ENCODE measurements at regions not wholly inside any gene's neighbourhood (a gene's known extent, or its start where the extent isn't known, plus 50 kb on each side); places are given as distances from the start of the nearest gene placed in this dataset.

GRCh38 chr12:34371050-34371449 lies 348.8 kb downstream of the ALG10 start:
- DNase-seq = no peak
- no peaks in the 10 kb centered on the region for H3K27me3 Mint-ChIP-seq
- H3K9me3 ChIP-seq (ENCODE audit: control insufficient read depth in 2 of 2, low read length in 2 of 2) = peaks cover 0 to 98% of the 10 kb centered on the region in 2 experiments

GRCh38 chr12:34372003-34372402 lies 349.7 kb downstream of the ALG10 start:
- H3K36me3 Mint-ChIP-seq = no peaks in the 10 kb centered on the region
- ATAC-seq (ENCODE audit: low read depth in 2 of 2) (no peak), DNase-seq (no peak)
- no peak overlapping the region for H3K4me3 ChIP-seq (ENCODE audit: low read depth, low read length)
- H3K4me1 ChIP-seq (ENCODE audit: control insufficient read depth, insufficient read depth, low read length, poor library complexity, severe bottlenecking) = no peaks in the 10 kb centered on the region
- no peak overlapping the region for H3K27ac ChIP-seq (ENCODE audit: insufficient read depth, low read length, poor library complexity, severe bottlenecking)
- peaks cover 0 to 36% (median 0%) of the 10 kb centered on the region in 7 donors for H3K9me3 Mint-ChIP-seq
- no peaks in the 10 kb centered on the region for H3K36me3 ChIP-seq (ENCODE audit: control insufficient read depth, insufficient read depth, low read length)
- H3K27me3 ChIP-seq (ENCODE audit: control insufficient read depth, insufficient read depth, low read length) = no peaks in the 10 kb centered on the region
- peak overlapping the region in 1 of 3 donors; percentile 56 for H3K27ac Mint-ChIP-seq
- no peaks in the 10 kb centered on the region for H3K27me3 Mint-ChIP-seq
- peaks cover 0 to 94% of the 10 kb centered on the region in 2 experiments for H3K9me3 ChIP-seq (ENCODE audit: control insufficient read depth in 2 of 2, low read length in 2 of 2)
- no peak overlapping the region for H3K4me3 Mint-ChIP-seq
- no peaks in the 10 kb centered on the region for H3K4me1 Mint-ChIP-seq

More at GRCh38 chr12:34371050-34371449, 348.8 kb downstream of the ALG10 start:
- peak overlapping the region in 1 of 4 donors; percentile 7 for H3K4me3 Mint-ChIP-seq
- Histone ChIP-seq H3K36me3 (ENCODE audit: control insufficient read depth, insufficient read depth, low read length) (no peaks in the 10 kb centered on the region), H3K27me3 (ENCODE audit: control insufficient read depth, insufficient read depth, low read length) (no peaks in the 10 kb centered on the region), H3K27ac (ENCODE audit: insufficient read depth, low read length, poor library complexity, severe bottlenecking) (no peak overlapping the region), H3K4me3 (ENCODE audit: low read depth, low read length) (no peak overlapping the region), H3K4me1 (ENCODE audit: control insufficient read depth, insufficient read depth, low read length, poor library complexity, severe bottlenecking) (no peaks in the 10 kb centered on the region)
- ATAC-seq (ENCODE audit: low read depth in 2 of 2) = no peak
- H3K9me3 Mint-ChIP-seq = peaks cover 0 to 35% (median 0%) of the 10 kb centered on the region in 7 donors
- H3K36me3 Mint-ChIP-seq = no peaks in the 10 kb centered on the region
- H3K27ac Mint-ChIP-seq = no peak overlapping the region
- H3K4me1 Mint-ChIP-seq = no peaks in the 10 kb centered on the region

- peaks cover 0 to 39% (median 0%) of the 10 kb centered on the region in 7 donors for H3K9me3 Mint-ChIP-seq
- H3K27ac Mint-ChIP-seq = no peak overlapping the region
- Histone ChIP-seq H3K27ac (ENCODE audit: insufficient read depth, low read length, poor library complexity, severe bottlenecking) (no peak overlapping the region), H3K36me3 (ENCODE audit: control insufficient read depth, insufficient read depth, low read length) (no peaks in the 10 kb centered on the region), H3K27me3 (ENCODE audit: control insufficient read depth, insufficient read depth, low read length) (no peaks in the 10 kb centered on the region), H3K4me1 (ENCODE audit: control insufficient read depth, insufficient read depth, low read length, poor library complexity, severe bottlenecking) (no peaks in the 10 kb centered on the region), H3K4me3 (ENCODE audit: low read depth, low read length) (no peak overlapping the region), H3K9me3 (ENCODE audit: control insufficient read depth in 2 of 2, low read length in 2 of 2) (peaks cover 0 to 92% of the 10 kb centered on the region in 2 experiments)
- H3K36me3 Mint-ChIP-seq = no peaks in the 10 kb centered on the region
- DNase-seq (no peak), ATAC-seq (ENCODE audit: low read depth in 2 of 2) (no peak)
- H3K27me3 Mint-ChIP-seq = no peaks in the 10 kb centered on the region
- no peaks in the 10 kb centered on the region for H3K4me1 Mint-ChIP-seq
- no peak overlapping the region for H3K4me3 Mint-ChIP-seq
These were observed 351.6 kb downstream of the ALG10 start for GRCh38 chr12:34373926-34374325.

GRCh38 chr12:34376133-34376799 lies 354.0 kb downstream of the ALG10 start:
- no peak overlapping the region for H3K27ac ChIP-seq (ENCODE audit: insufficient read depth, low read length, poor library complexity, severe bottlenecking)
- H3K9me3 Mint-ChIP-seq = peaks cover 0 to 39% (median 0%) of the 10 kb centered on the region in 7 donors
- H3K4me3 ChIP-seq (ENCODE audit: low read depth, low read length) = no peak overlapping the region
- H3K36me3 ChIP-seq (ENCODE audit: control insufficient read depth, insufficient read depth, low read length) = no peaks in the 10 kb centered on the region
- no peaks in the 10 kb centered on the region for H3K36me3 Mint-ChIP-seq
- no peaks in the 10 kb centered on the region for H3K4me1 ChIP-seq (ENCODE audit: control insufficient read depth, insufficient read depth, low read length, poor library complexity, severe bottlenecking)
- H3K27me3 ChIP-seq (ENCODE audit: control insufficient read depth, insufficient read depth, low read length) = no peaks in the 10 kb centered on the region
- no peak overlapping the region for H3K27ac Mint-ChIP-seq
- no peak overlapping the region for H3K4me3 Mint-ChIP-seq
- DNase-seq (no peak), ATAC-seq (ENCODE audit: low read depth in 2 of 2) (no peak)
- no peaks in the 10 kb centered on the region for H3K4me1 Mint-ChIP-seq
- no peaks in the 10 kb centered on the region for H3K27me3 Mint-ChIP-seq
- H3K9me3 ChIP-seq (ENCODE audit: control insufficient read depth in 2 of 2, low read length in 2 of 2) = peaks cover under 1 to 89% of the 10 kb centered on the region in 2 experiments

GRCh38 chr12:34377243-34378035 lies 355.1 kb downstream of the ALG10 start:
- no peak overlapping the region for H3K4me3 ChIP-seq (ENCODE audit: low read depth, low read length)
- Mint-ChIP-seq H3K36me3 (no peaks in the 10 kb centered on the region), H3K9me3 (peaks cover 0 to 37% (median 0%) of the 10 kb centered on the region in 7 donors), H3K4me1 (no peaks in the 10 kb centered on the region), H3K4me3 (no peak overlapping the region), H3K27me3 (no peaks in the 10 kb centered on the region), H3K27ac (no peak overlapping the region)
- peaks cover 2 to 89% of the 10 kb centered on the region in 2 experiments for H3K9me3 ChIP-seq (ENCODE audit: control insufficient read depth in 2 of 2, low read length in 2 of 2)
- H3K36me3 ChIP-seq (ENCODE audit: control insufficient read depth, insufficient read depth, low read length) = no peaks in the 10 kb centered on the region
- DNase-seq (no peak), ATAC-seq (ENCODE audit: low read depth in 2 of 2) (no peak)
- H3K27me3 ChIP-seq (ENCODE audit: control insufficient read depth, insufficient read depth, low read length) = no peaks in the 10 kb centered on the region
- no peaks in the 10 kb centered on the region for H3K4me1 ChIP-seq (ENCODE audit: control insufficient read depth, insufficient read depth, low read length, poor library complexity, severe bottlenecking)
- H3K27ac ChIP-seq (ENCODE audit: insufficient read depth, low read length, poor library complexity, severe bottlenecking) = no peak overlapping the region

GRCh38 chr12:34379142-34379541 lies 356.8 kb downstream of the ALG10 start:
- Mint-ChIP-seq H3K4me1 (no peaks in the 10 kb centered on the region), H3K27me3 (no peaks in the 10 kb centered on the region), H3K9me3 (peaks cover 0 to 32% (median 0%) of the 10 kb centered on the region in 7 donors), H3K27ac (no peak overlapping the region), H3K4me3 (no peak overlapping the region), H3K36me3 (no peaks in the 10 kb centered on the region)
- no peaks in the 10 kb centered on the region for H3K36me3 ChIP-seq (ENCODE audit: control insufficient read depth, insufficient read depth, low read length)
- no peak overlapping the region for H3K4me3 ChIP-seq (ENCODE audit: low read depth, low read length)
- no peaks in the 10 kb centered on the region for H3K4me1 ChIP-seq (ENCODE audit: control insufficient read depth, insufficient read depth, low read length, poor library complexity, severe bottlenecking)
- H3K27me3 ChIP-seq (ENCODE audit: control insufficient read depth, insufficient read depth, low read length) = no peaks in the 10 kb centered on the region
- H3K9me3 ChIP-seq (ENCODE audit: control insufficient read depth in 2 of 2, low read length in 2 of 2) = peaks cover 2 to 89% of the 10 kb centered on the region in 2 experiments
- H3K27ac ChIP-seq (ENCODE audit: insufficient read depth, low read length, poor library complexity, severe bottlenecking) = no peak overlapping the region
- ATAC-seq (ENCODE audit: low read depth in 2 of 2) = no peak
- DNase-seq = no peak

GRCh38 chr12:34384693-34385092 lies 362.4 kb downstream of the ALG10 start:
- Histone ChIP-seq H3K27ac (ENCODE audit: insufficient read depth, low read length, poor library complexity, severe bottlenecking) (no peak overlapping the region), H3K36me3 (ENCODE audit: control insufficient read depth, insufficient read depth, low read length) (no peaks in the 10 kb centered on the region), H3K4me3 (ENCODE audit: low read depth, low read length) (no peak overlapping the region), H3K27me3 (ENCODE audit: control insufficient read depth, insufficient read depth, low read length) (no peaks in the 10 kb centered on the region), H3K4me1 (ENCODE audit: control insufficient read depth, insufficient read depth, low read length, poor library complexity, severe bottlenecking) (no peaks in the 10 kb centered on the region), H3K9me3 (ENCODE audit: control insufficient read depth in 2 of 2, low read length in 2 of 2) (peaks cover 2 to 92% of the 10 kb centered on the region in 2 experiments)
- ATAC-seq (ENCODE audit: low read depth in 2 of 2) (no peak), DNase-seq (no peak)
- H3K4me3 Mint-ChIP-seq = no peak overlapping the region
- H3K27me3 Mint-ChIP-seq = no peaks in the 10 kb centered on the region
- no peak overlapping the region for H3K27ac Mint-ChIP-seq
- H3K9me3 Mint-ChIP-seq = peaks cover 0 to 33% (median 2%) of the 10 kb centered on the region in 7 donors
- no peaks in the 10 kb centered on the region for H3K4me1 Mint-ChIP-seq
- H3K36me3 Mint-ChIP-seq = no peaks in the 10 kb centered on the region
